ENCODE measurements at regions not wholly inside any gene's neighbourhood (a gene's known extent, or its start where the extent isn't known, plus 50 kb on each side); places are given as distances from the start of the nearest gene placed in this dataset.

GRCh38 chr10:5284311-5285057, 80.3 kb upstream of the UCN3 start:
- TF ChIP-seq CTCF (IDR thresholded peaks at IDR 0.05; ENCODE audit: low read depth, low read length) (no peak), EZH2phosphoT487 (IDR thresholded peaks at IDR 0.05; ENCODE audit: low read depth) (no peak)

Measured in OCI-LY3 (cell line).